Endometrium (tissue), 2 donors: ENCODE measurements at regions not wholly inside any gene's neighbourhood (a gene's known extent, or its start where the extent isn't known, plus 50 kb on each side); places are given as distances from the start of the nearest gene placed in this dataset.

ENCODE experiments used
- FAIRE-seq: peaks from 2 replicates; lab custom pipeline; 2012; peaks lifted over from hg19 to GRCh38; lab: Jason Lieb, UNC
- donor health status: control.
- donor health status: control.

- FAIRE-seq: no peak
Measured at GRCh38 chr6:4324746-4325145, 189.4 kb upstream of the ECI2 start.

- no peak for FAIRE-seq
Measured at GRCh38 chr6:4323322-4323721, 187.9 kb upstream of the ECI2 start.

GRCh38 chr6:4322846-4323309 lies 187.5 kb upstream of the ECI2 start:
- no peak for FAIRE-seq

- no peak for FAIRE-seq
Measured at GRCh38 chr6:4322134-4322845, 186.9 kb upstream of the ECI2 start.

- FAIRE-seq: no peak
Measured at GRCh38 chr6:4320860-4321259, 185.5 kb upstream of the ECI2 start.

GRCh38 chr6:4319981-4320683 lies 184.8 kb upstream of the ECI2 start:
- FAIRE-seq: no peak

- FAIRE-seq: no peak
Measured at GRCh38 chr6:4318321-4318720, 182.9 kb upstream of the ECI2 start.

GRCh38 chr6:4316867-4317400 lies 181.6 kb upstream of the ECI2 start:
- no peak for FAIRE-seq

- FAIRE-seq: no peak
Measured at GRCh38 chr6:4314201-4314707, 178.9 kb upstream of the ECI2 start.

GRCh38 chr6:4313044-4313686 lies 177.8 kb upstream of the ECI2 start:
- no peak for FAIRE-seq

- FAIRE-seq: no peak
Measured at GRCh38 chr6:4311976-4312860, 176.8 kb upstream of the ECI2 start.

- FAIRE-seq: no peak
Measured at GRCh38 chr6:4309540-4309939, 174.2 kb upstream of the ECI2 start.

GRCh38 chr6:4308364-4308763 lies 173.0 kb upstream of the ECI2 start:
- no peak for FAIRE-seq

- FAIRE-seq: no peak
Measured at GRCh38 chr6:4304927-4305455, 169.6 kb upstream of the ECI2 start.

- FAIRE-seq: no peak
Measured at GRCh38 chr6:4303638-4304037, 168.3 kb upstream of the ECI2 start.

- FAIRE-seq: no peak
Measured at GRCh38 chr6:4302524-4302923, 167.1 kb upstream of the ECI2 start.

- FAIRE-seq: no peak
Measured at GRCh38 chr6:4301871-4302270, 166.5 kb upstream of the ECI2 start.

- no peak for FAIRE-seq
Measured at GRCh38 chr6:4300917-4301316, 165.5 kb upstream of the ECI2 start.

GRCh38 chr6:4299476-4299875 lies 164.1 kb upstream of the ECI2 start:
- FAIRE-seq: no peak

- no peak for FAIRE-seq
Measured at GRCh38 chr6:4297348-4297747, 162.0 kb upstream of the ECI2 start.

- FAIRE-seq: no peak
Measured at GRCh38 chr6:4296552-4296951, 161.2 kb upstream of the ECI2 start.

- FAIRE-seq: no peak
Measured at GRCh38 chr6:4295783-4296155, 160.4 kb upstream of the ECI2 start.
